Astrocyte (in vitro differentiated cells and primary cell): ENCODE measurements at regions not wholly inside any gene's neighbourhood (a gene's known extent, or its start where the extent isn't known, plus 50 kb on each side); places are given as distances from the start of the nearest gene placed in this dataset.

Source experiments
- CTCF ChIP-seq: IDR thresholded peaks from 2 replicates; pipeline ENCODE4 v1.5.1; 2011; ENCODE audit warnings: low read depth, mild to moderate bottlenecking, inconsistent platforms, low read length, moderate library complexity; ENCODE audit not compliant: insufficient read depth
- EZH2 ChIP-seq: IDR thresholded peaks from 2 replicates; pipeline ENCODE4 v1.6.1; 2012; ENCODE audit warnings: mild to moderate bottlenecking, low read length, inconsistent platforms; ENCODE audit not compliant: insufficient read depth

GRCh38 chr10:125535559-125535958 is 147.4 kb downstream of the TEX36 start:
- TF ChIP-seq CTCF: no peak
- no peak for TF ChIP-seq EZH2
